Gastroesophageal sphincter (tissue), 4 donors: ENCODE measurements at regions not wholly inside any gene's neighbourhood (a gene's known extent, or its start where the extent isn't known, plus 50 kb on each side); places are given as distances from the start of the nearest gene placed in this dataset.
A peak's percentile ranks its signal among the peaks of the same experiment; 100 is the strongest.
"Not testable (repeated sequence)": the region's sequence is repeated elsewhere in the genome, so short reads cannot be mapped to it uniquely, and the experiment has no call there.

Source experiments
- ATAC-seq: fragments of 150-250 bp; one replicate; pipeline ENCODE4 v1.9.1; 2016; ENCODE audit warnings: mild to moderate bottlenecking, moderate library complexity
- H3K27ac ChIP-seq, 4 donors: fragments of 200-600 bp; sonication (generic) in 3 of 4; 1 replicate in 3 of 4; 2 replicates in 1 of 4; pipeline ENCODE4 v1.5.1; 2016 to 2019
- H3K27me3 ChIP-seq: fragments of 200-600 bp; sonication (generic); one replicate; pipeline ENCODE4 v1.5.1; 2019
- H3K36me3 ChIP-seq, 2 donors: fragments of 200-600 bp; sonication (generic); one replicate each; pipeline ENCODE4 v1.5.1; 2019; ENCODE audit warnings: control low read depth in 1 of 2
- H3K4me1 ChIP-seq, 3 donors: fragments of 200-600 bp; sonication (generic); 1 replicate in 2 of 3; 2 replicates in 1 of 3; pipeline ENCODE4 v1.5.1; 2016 to 2019; ENCODE audit warnings: control low read depth in 2 of 3
- H3K4me3 ChIP-seq, 2 donors: fragments of 200-600 bp; sonication (generic); one replicate each; pipeline ENCODE4 v1.5.1; 2019; ENCODE audit warnings: mild to moderate bottlenecking in 1 of 2, moderate library complexity in 1 of 2
- H3K9me3 ChIP-seq, 3 donors: fragments of 200-600 bp; sonication (generic); one replicate each; pipeline ENCODE4 v1.5.1; 2017 to 2019; ENCODE audit warnings: control low read depth in 2 of 3
- EP300 ChIP-seq: sonication (generic); formaldehyde crosslinking; IDR thresholded peaks from one replicate; pipeline ENCODE4 v1.6.1; 2017; ENCODE audit warnings: antibody characterized with exemption, mild to moderate bottlenecking
- POLR2A ChIP-seq, 2 donors: fragments of 450-650 bp; IDR thresholded peaks; one replicate each; pipeline ENCODE4 v1.6.1; 2017; ENCODE audit warnings: antibody characterized with exemption in 2 of 2, mild to moderate bottlenecking in 2 of 2, moderate library complexity in 1 of 2
- POLR2AphosphoS5 ChIP-seq: sonication (generic); formaldehyde crosslinking; IDR thresholded peaks from one replicate; pipeline ENCODE4 v1.6.1; 2017; ENCODE audit warnings: antibody characterized with exemption
- WGBS, 2 donors: methylation state at CpG; one replicate each; pipeline ENCODE4 v1.1.5; 2018; ENCODE audit warnings: low coverage in 1 of 2; 5-methylcytosine and 5-hydroxymethylcytosine counted together
- TF ChIP-seq, protein P1 (sequence below), 4 experiments: fragments of 200-600 bp in 2 of 4; fragments of 450-650 bp in 2 of 4; sonication (generic) in 1 of 4; IDR thresholded peaks; one replicate each; pipeline ENCODE4 v1.5.1; 2017 to 2019; ENCODE audit warnings: antibody characterized with exemption in 4 of 4, mild to moderate bottlenecking in 2 of 4, moderate library complexity in 2 of 4

- 0 to 15% methylated on average over 5 to 6 of the region's 6 CpGs for WGBS, 2 donors
- ATAC-seq: peak; percentile 70
- H3K4me1 ChIP-seq: peaks cover 0 to 5% (median 0%) of the 10 kb centered on the region in 3 donors
- H3K4me3 ChIP-seq: no peak overlapping the region
- no peaks in the 10 kb centered on the region for H3K9me3 ChIP-seq
- H3K36me3 ChIP-seq: no peaks in the 10 kb centered on the region
- H3K27me3 ChIP-seq: peaks cover 16% of the 10 kb centered on the region
- H3K27ac ChIP-seq: no peak overlapping the region
- TF ChIP-seq, protein P1, sequence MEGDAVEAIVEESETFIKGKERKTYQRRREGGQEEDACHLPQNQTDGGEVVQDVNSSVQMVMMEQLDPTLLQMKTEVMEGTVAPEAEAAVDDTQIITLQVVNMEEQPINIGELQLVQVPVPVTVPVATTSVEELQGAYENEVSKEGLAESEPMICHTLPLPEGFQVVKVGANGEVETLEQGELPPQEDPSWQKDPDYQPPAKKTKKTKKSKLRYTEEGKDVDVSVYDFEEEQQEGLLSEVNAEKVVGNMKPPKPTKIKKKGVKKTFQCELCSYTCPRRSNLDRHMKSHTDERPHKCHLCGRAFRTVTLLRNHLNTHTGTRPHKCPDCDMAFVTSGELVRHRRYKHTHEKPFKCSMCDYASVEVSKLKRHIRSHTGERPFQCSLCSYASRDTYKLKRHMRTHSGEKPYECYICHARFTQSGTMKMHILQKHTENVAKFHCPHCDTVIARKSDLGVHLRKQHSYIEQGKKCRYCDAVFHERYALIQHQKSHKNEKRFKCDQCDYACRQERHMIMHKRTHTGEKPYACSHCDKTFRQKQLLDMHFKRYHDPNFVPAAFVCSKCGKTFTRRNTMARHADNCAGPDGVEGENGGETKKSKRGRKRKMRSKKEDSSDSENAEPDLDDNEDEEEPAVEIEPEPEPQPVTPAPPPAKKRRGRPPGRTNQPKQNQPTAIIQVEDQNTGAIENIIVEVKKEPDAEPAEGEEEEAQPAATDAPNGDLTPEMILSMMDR (IDR thresholded peaks at IDR 0.05): peak; percentile 44 to 78 (median 52)
- no peak for TF ChIP-seq POLR2AphosphoS5
Observed at GRCh38 chr13:24995225-24995804, 100.6 kb upstream of the PABPC3 start.

DNA sequence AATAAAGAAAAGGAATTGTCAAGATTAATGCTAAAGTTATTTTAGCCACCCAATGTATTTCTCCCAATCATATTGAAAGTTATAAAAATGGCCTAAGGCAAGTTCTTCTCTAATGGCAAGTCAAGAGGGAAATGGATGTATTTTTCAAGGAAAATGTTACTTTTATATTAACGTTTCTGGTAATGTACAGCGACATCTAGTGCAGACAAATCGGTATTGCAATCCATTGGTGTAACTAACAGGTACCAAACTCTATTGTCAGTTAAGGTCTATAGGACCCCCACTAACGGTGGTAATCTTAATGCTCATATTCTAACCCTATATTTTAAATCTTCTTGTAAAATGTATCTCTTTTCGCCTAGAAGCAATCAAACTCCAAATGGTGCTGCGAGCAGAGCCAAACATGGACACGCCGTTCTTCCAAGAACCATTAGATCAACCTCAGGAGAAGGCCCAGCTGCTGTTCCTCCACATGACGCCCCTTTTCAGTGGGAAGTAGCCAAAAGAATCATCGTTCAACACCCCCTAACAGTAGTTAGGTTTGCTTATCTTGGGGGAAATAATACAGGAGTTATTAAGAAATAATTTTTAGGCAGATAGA, 98.5 kb upstream of the PABPC3 start:
- no peak overlapping the region for H3K27ac ChIP-seq
- H3K36me3 ChIP-seq: no peaks in the 10 kb centered on the region
- no peak for ATAC-seq
- no peak for TF ChIP-seq POLR2A (IDR thresholded peaks at IDR 0.05)
- TF ChIP-seq, protein P1 (IDR thresholded peaks at IDR 0.05): peak; percentile 49 to 76 (median 65)
- peaks cover 22% of the 10 kb centered on the region for H3K27me3 ChIP-seq
- no peak overlapping the region for H3K4me3 ChIP-seq
- WGBS, 2 donors: 5 to 26% methylated on average over 6 to 10 of the region's 10 CpGs
- H3K4me1 ChIP-seq: peaks cover 0 to 5% (median 0%) of the 10 kb centered on the region in 3 donors
- no peaks in the 10 kb centered on the region for H3K9me3 ChIP-seq

GRCh38 chr13:24998433-24998832, 97.5 kb upstream of the PABPC3 start:
- Histone ChIP-seq H3K27ac (no peak overlapping the region), H3K4me3 (no peak overlapping the region), H3K9me3 (no peaks in the 10 kb centered on the region), H3K27me3 (peaks cover 25% of the 10 kb centered on the region), H3K36me3 (no peaks in the 10 kb centered on the region), H3K4me1 (peaks cover 0 to 5% (median 0%) of the 10 kb centered on the region in 3 donors)
- 79 to 92% methylated on average over 7 to 8 of the region's 8 CpGs for WGBS, 2 donors
- no peak for TF ChIP-seq POLR2AphosphoS5
- TF ChIP-seq, protein P1 (IDR thresholded peaks at IDR 0.05): no peak
- no peak for TF ChIP-seq POLR2A (IDR thresholded peaks at IDR 0.05)
- no peak for TF ChIP-seq EP300
- no peak for ATAC-seq

- Histone ChIP-seq H3K4me1 (no peaks in the 10 kb centered on the region), H3K9me3 (no peaks in the 10 kb centered on the region), H3K27me3 (peaks cover 25% of the 10 kb centered on the region), H3K27ac (no peak overlapping the region), H3K36me3 (no peaks in the 10 kb centered on the region), H3K4me3 (no peak overlapping the region)
- 72 to 78% methylated on average over 8 to 11 of the region's 11 CpGs for WGBS, 2 donors
- ATAC-seq: no peak
- no peak for TF ChIP-seq EP300
- no peak for TF ChIP-seq POLR2AphosphoS5
- TF ChIP-seq, protein P1 (IDR thresholded peaks at IDR 0.05): no peak
- no peak for TF ChIP-seq POLR2A (IDR thresholded peaks at IDR 0.05)
Observed at GRCh38 chr13:25001476-25002206, 94.3 kb upstream of the PABPC3 start.

- not testable (repeated sequence) for H3K4me1 ChIP-seq, H3K27ac ChIP-seq, ATAC-seq, H3K9me3 ChIP-seq, H3K4me3 ChIP-seq, H3K36me3 ChIP-seq
- H3K27me3 ChIP-seq: peaks cover 25% of the 10 kb centered on the region
- 24 to 52% methylated on average over 6 to 11 of the region's 14 CpGs for WGBS, 2 donors
Observed at GRCh38 chr13:25002311-25002710, 93.6 kb upstream of the PABPC3 start.

GRCh38 chr13:25004489-25004888, 91.4 kb upstream of the PABPC3 start:
- H3K27ac ChIP-seq, H3K9me3 ChIP-seq, H3K4me3 ChIP-seq, H3K4me1 ChIP-seq, H3K36me3 ChIP-seq, ATAC-seq: not testable (repeated sequence)
- H3K27me3 ChIP-seq: peaks cover 22% of the 10 kb centered on the region
- 80% methylated on average over 1 of the region's 10 CpGs; no CpG with 5 or more reads in 1 of the 2 donors for WGBS, 2 donors
